ENCODE measurements at regions not wholly inside any gene's neighbourhood (a gene's known extent, or its start where the extent isn't known, plus 50 kb on each side); places are given as distances from the start of the nearest gene placed in this dataset.
A peak's percentile ranks its signal among the peaks of the same experiment; 100 is the strongest.
"Not testable (repeated sequence)": the region's sequence is repeated elsewhere in the genome, so short reads cannot be mapped to it uniquely, and the experiment has no call there.

DNA sequence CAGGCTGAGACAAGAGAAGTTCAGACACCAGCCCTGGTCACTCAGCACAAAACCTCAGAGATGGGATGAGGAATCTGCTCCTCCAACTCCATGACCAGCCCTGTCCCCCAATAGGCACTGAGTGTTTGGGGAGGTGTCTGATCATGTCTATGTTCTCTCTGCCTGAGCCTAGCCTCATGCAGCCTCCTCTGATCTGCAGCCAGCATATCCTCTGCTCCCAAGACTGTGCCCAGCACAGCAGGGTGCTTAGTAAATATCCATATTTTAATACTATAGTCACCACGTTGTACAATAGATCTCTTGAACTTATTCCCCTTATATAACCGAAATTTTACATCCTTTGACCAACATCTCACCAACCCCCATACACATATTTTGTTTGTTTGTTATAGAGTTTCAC is 202.9 kb downstream of the MATN1 start:
- TF ChIP-seq, protein P1, sequence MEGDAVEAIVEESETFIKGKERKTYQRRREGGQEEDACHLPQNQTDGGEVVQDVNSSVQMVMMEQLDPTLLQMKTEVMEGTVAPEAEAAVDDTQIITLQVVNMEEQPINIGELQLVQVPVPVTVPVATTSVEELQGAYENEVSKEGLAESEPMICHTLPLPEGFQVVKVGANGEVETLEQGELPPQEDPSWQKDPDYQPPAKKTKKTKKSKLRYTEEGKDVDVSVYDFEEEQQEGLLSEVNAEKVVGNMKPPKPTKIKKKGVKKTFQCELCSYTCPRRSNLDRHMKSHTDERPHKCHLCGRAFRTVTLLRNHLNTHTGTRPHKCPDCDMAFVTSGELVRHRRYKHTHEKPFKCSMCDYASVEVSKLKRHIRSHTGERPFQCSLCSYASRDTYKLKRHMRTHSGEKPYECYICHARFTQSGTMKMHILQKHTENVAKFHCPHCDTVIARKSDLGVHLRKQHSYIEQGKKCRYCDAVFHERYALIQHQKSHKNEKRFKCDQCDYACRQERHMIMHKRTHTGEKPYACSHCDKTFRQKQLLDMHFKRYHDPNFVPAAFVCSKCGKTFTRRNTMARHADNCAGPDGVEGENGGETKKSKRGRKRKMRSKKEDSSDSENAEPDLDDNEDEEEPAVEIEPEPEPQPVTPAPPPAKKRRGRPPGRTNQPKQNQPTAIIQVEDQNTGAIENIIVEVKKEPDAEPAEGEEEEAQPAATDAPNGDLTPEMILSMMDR (IDR thresholded peaks at IDR 0.05; ENCODE audit: control extremely low read depth, extremely low read depth): no peak
- ATAC-seq (ENCODE audit: insufficient read depth, low FRiP score) (no peak), DNase-seq (no peak)
- 59 to 72% methylated on average over 2 of the region's 2 CpGs for WGBS, 2 donors
- Histone ChIP-seq H3K4me3 (no peak overlapping the region), H3K36me3 (ENCODE audit: control insufficient read depth in 4 of 4, insufficient read depth in 4 of 4, low read length in 4 of 4) (no peaks in the 10 kb centered on the region), H3K27ac (ENCODE audit: low read depth in 1 of 2, low read length in 1 of 2) (no peak overlapping the region), H3K9me3 (ENCODE audit: control insufficient read depth in 4 of 4, insufficient read depth in 3 of 4, low read length in 3 of 4) (no peaks in the 10 kb centered on the region), H3K9ac (ENCODE audit: insufficient read depth in 1 of 2, low read length in 2 of 2) (no peak overlapping the region), H3K4me1 (ENCODE audit: control insufficient read depth in 5 of 5, insufficient read depth in 5 of 5, low read length in 5 of 5) (peaks cover 0 to 12% (median 4%) of the 10 kb centered on the region in 5 donors), H3K27me3 (ENCODE audit: control insufficient read depth in 3 of 3, insufficient read depth in 3 of 3, low read length in 2 of 3) (peaks cover 0 to 9% (median 4%) of the 10 kb centered on the region in 3 donors)

DNA sequence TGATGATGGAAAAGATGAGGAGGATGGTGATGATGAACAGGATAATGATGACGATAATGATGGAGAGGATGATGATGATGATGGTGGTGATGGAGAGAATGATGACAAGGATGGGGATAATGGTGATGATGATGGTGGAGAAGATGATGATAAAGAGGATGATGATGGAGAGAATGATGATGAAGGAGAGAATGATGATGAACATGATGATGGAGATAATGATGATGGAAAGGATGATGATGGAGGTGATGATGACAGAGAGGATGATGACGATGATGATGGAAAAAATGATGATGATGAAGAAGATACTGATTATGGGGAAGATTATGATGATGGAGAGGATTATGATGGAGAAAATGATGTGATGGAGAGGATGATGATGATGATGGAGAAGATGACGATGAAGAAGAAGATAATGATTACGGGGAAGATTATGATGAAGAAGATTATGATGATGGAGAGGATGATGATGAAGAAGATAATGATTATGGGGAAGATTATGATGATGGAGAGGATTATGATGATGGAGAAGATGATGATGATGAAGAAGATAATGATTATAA is 204.1 kb downstream of the MATN1 start:
- no peak overlapping the region for H3K4me3 ChIP-seq
- no peaks in the 10 kb centered on the region for H3K9me3 ChIP-seq (ENCODE audit: control insufficient read depth in 4 of 4, insufficient read depth in 3 of 4, low read length in 3 of 4)
- DNase-seq: peak in 1 of 3 donors; percentile 4
- H3K27me3 ChIP-seq (ENCODE audit: control insufficient read depth in 3 of 3, insufficient read depth in 3 of 3, low read length in 2 of 3): peaks cover 0 to 4% (median 4%) of the 10 kb centered on the region in 3 donors
- WGBS, 2 donors: 70% methylated on average over 4 of the region's 4 CpGs
- no peak overlapping the region for H3K27ac ChIP-seq (ENCODE audit: low read depth in 1 of 2, low read length in 1 of 2)
- peaks cover 0 to 12% (median 4%) of the 10 kb centered on the region in 5 donors for H3K4me1 ChIP-seq (ENCODE audit: control insufficient read depth in 5 of 5, insufficient read depth in 5 of 5, low read length in 5 of 5)
- H3K36me3 ChIP-seq (ENCODE audit: control insufficient read depth in 4 of 4, insufficient read depth in 4 of 4, low read length in 4 of 4): no peaks in the 10 kb centered on the region
- H3K9ac ChIP-seq (ENCODE audit: insufficient read depth in 1 of 2, low read length in 2 of 2): no peak overlapping the region
- TF ChIP-seq, protein P1 (IDR thresholded peaks at IDR 0.05; ENCODE audit: control extremely low read depth, extremely low read depth): no peak
- ATAC-seq (ENCODE audit: insufficient read depth, low FRiP score): no peak

DNA sequence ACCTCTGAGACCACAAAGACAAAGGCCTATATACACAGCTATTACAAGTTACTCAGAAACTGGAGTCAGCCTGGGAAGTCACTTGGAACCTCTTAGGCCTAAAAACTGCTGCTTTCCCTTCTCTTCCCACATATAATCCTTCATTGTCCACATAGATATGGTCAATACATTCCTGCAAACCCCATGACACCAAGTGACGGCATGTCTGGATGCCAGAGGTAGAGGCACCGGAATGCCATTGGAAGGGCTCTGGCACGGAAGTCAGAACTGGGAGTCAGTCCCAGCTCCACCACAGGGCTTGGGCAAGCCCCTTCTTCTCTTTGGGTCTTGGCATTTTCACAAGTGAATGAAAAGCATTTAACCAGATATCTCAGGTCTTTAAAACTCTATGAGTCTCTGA is 204.7 kb downstream of the MATN1 start:
- Histone ChIP-seq H3K27me3 (ENCODE audit: control insufficient read depth in 3 of 3, insufficient read depth in 3 of 3, low read length in 2 of 3) (peaks cover 0 to 5% (median 4%) of the 10 kb centered on the region in 3 donors), H3K4me1 (ENCODE audit: control insufficient read depth in 5 of 5, insufficient read depth in 5 of 5, low read length in 5 of 5) (peaks cover 0 to 12% (median 4%) of the 10 kb centered on the region in 5 donors), H3K4me3 (no peak overlapping the region), H3K27ac (ENCODE audit: low read depth in 1 of 2, low read length in 1 of 2) (no peak overlapping the region), H3K36me3 (ENCODE audit: control insufficient read depth in 4 of 4, insufficient read depth in 4 of 4, low read length in 4 of 4) (no peaks in the 10 kb centered on the region), H3K9me3 (ENCODE audit: control insufficient read depth in 4 of 4, insufficient read depth in 3 of 4, low read length in 3 of 4) (no peaks in the 10 kb centered on the region), H3K9ac (ENCODE audit: insufficient read depth in 1 of 2, low read length in 2 of 2) (no peak overlapping the region)
- 79 to 82% methylated on average over 3 of the region's 3 CpGs for WGBS, 2 donors
- ATAC-seq (ENCODE audit: insufficient read depth, low FRiP score) (no peak), DNase-seq (no peak)
- TF ChIP-seq, protein P1 (IDR thresholded peaks at IDR 0.05; ENCODE audit: control extremely low read depth, extremely low read depth): no peak

DNA sequence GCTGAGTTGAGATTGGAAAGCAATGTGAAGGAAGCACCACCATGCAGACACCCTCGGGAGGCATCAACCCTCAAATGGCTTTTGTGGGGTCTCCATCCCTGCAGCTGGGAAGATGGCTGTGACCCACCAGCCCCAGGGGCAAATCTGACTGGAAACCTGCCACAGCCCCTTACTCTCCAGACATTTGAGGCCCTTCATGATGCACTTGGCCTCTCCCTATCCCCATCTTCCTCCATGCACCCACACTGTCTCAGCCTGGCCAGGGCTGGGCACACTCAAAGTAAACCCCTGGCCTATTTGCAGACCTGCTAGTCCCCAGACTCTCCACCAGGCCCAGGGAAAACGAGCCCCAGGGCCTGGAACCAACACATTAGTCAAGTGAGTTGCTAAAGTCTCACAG is 205.2 kb downstream of the MATN1 start:
- Histone ChIP-seq H3K36me3 (ENCODE audit: control insufficient read depth in 4 of 4, insufficient read depth in 4 of 4, low read length in 4 of 4) (no peaks in the 10 kb centered on the region), H3K4me1 (ENCODE audit: control insufficient read depth in 5 of 5, insufficient read depth in 5 of 5, low read length in 5 of 5) (peaks cover 0 to 12% (median 4%) of the 10 kb centered on the region in 5 donors), H3K9ac (ENCODE audit: insufficient read depth in 1 of 2, low read length in 2 of 2) (no peak overlapping the region), H3K4me3 (no peak overlapping the region), H3K27ac (ENCODE audit: low read depth in 1 of 2, low read length in 1 of 2) (no peak overlapping the region), H3K27me3 (ENCODE audit: control insufficient read depth in 3 of 3, insufficient read depth in 3 of 3, low read length in 2 of 3) (peaks cover 0 to 7% (median 4%) of the 10 kb centered on the region in 3 donors), H3K9me3 (ENCODE audit: control insufficient read depth in 4 of 4, insufficient read depth in 3 of 4, low read length in 3 of 4) (no peaks in the 10 kb centered on the region)
- DNase-seq: no peak
- TF ChIP-seq, protein P1 (IDR thresholded peaks at IDR 0.05; ENCODE audit: control extremely low read depth, extremely low read depth): no peak
- no peak for ATAC-seq (ENCODE audit: insufficient read depth, low FRiP score)
- 48 to 54% methylated on average over 2 of the region's 2 CpGs for WGBS, 2 donors

DNA sequence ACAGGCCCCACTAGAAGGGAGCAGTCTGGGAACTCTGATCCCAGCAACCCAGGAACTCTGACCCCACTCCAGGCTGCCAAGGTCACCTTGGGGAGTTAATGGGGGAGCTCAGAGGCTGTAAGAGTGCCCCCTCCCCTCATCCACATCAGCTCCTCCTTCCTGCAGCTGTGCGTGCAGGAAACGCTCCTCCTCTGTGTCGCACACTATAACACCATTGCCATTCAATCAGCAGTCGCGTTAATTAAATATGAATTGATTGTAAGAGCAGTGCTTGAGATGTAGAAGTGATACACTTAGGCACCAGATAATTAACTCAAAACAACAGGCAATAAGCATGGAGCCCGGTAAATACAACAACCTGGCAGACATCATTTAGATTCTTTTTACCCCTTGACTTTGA is 205.7 kb downstream of the MATN1 start:
- H3K9me3 ChIP-seq (ENCODE audit: control insufficient read depth in 4 of 4, insufficient read depth in 3 of 4, low read length in 3 of 4); H3K36me3 ChIP-seq (ENCODE audit: control insufficient read depth in 4 of 4, insufficient read depth in 4 of 4, low read length in 4 of 4); DNase-seq; ATAC-seq (ENCODE audit: insufficient read depth, low FRiP score); H3K4me3 ChIP-seq; H3K27me3 ChIP-seq (ENCODE audit: control insufficient read depth in 3 of 3, insufficient read depth in 3 of 3, low read length in 2 of 3); H3K9ac ChIP-seq (ENCODE audit: insufficient read depth in 1 of 2, low read length in 2 of 2); H3K4me1 ChIP-seq (ENCODE audit: control insufficient read depth in 5 of 5, insufficient read depth in 5 of 5, low read length in 5 of 5); H3K27ac ChIP-seq (ENCODE audit: low read depth in 1 of 2, low read length in 1 of 2): not testable (repeated sequence)
- WGBS, 2 donors: 67 to 74% methylated on average over 6 of the region's 6 CpGs
